ENCODE measurements at regions not wholly inside any gene's neighbourhood (a gene's known extent, or its start where the extent isn't known, plus 50 kb on each side); places are given as distances from the start of the nearest gene placed in this dataset.

DNA sequence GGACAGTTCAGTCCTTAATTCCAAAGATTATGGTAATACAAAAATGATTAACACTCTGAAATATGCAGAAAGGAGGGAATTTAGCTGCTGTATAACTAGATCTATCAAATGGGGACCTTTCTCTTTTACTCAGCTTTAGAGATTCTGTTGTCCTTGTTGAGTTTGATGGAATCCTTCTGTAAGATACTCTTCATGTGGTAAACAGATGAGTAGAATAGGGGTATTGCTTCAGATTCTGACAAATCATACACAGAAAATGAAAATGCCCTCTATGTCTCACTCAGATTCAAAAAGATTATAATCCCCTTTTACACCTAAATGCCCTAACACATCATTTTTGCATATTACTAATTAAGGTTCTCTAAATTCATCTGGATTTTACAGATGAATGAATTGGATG is 50.7 kb downstream of the ARHGAP35 start:
- no peak for DNase-seq

DNA sequence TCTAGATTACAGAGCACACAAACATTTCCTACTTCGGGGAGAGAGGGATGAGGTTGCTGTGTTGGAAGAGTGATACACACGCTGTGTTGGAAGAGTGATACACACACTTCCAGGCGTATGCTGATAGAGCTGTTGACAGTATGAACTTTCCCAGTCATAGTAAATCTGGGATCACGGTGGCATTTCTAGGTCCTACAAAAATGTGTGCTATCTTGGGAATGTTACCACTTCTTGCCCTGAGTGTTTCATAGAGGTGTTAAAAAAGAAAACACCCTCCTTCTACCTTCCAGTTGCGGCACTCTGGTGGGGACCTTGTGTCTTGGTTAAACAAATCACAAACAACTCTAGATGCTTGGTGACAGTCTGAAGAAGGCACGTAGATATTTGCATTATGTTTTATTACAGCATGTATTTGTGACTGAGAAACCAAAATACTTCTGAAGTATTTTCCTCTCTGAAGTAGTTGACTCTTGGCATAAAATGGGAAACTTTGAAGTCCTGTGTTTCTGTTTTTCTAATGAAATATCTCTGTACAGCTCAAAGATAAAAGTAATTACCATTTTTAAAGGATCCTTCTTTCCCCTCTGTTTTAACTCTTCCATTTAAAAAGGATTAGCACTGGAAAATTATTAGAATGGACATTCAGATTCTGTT is 52.5 kb downstream of the ARHGAP35 start:
- DNase-seq: no peak

DNA sequence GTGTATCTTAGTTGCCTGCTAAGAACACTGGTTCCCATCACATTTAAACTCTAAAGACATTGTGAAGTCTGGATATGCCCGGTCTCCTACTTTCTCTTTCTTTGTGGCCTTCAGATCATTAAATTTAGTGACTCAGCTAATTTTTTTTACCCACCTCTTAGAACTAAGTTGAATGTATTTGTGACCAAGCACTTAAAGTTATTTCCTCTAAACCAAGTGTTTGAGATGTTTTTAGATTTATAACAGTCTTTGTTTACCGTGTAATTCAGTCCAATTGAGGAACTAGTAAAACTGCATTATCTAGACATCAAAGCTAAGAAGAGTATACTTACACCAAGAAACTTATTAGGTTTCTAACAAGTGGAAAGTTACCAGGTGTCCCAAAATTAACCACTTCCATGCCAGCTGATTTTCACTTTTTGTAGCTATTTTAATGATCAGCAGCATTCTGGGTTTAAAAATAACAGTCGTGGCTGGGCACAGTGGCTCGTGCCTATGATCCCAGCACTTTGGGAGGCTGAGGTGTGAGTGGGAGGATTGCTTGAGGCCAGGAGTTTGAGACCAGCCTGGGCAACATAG is 53.1 kb downstream of the ARHGAP35 start:
- no peak for DNase-seq

GRCh38 chr19:46915386-46915785 is 54.6 kb downstream of the ARHGAP35 start:
- no peak for DNase-seq

GRCh38 chr19:46917002-46917401 is 56.2 kb downstream of the ARHGAP35 start:
- DNase-seq: no peak

GRCh38 chr19:46919324-46919723 is 58.5 kb downstream of the ARHGAP35 start:
- DNase-seq: no peak

- no peak for DNase-seq
These were observed 59.6 kb downstream of the ARHGAP35 start for GRCh38 chr19:46920362-46920761.

DNA sequence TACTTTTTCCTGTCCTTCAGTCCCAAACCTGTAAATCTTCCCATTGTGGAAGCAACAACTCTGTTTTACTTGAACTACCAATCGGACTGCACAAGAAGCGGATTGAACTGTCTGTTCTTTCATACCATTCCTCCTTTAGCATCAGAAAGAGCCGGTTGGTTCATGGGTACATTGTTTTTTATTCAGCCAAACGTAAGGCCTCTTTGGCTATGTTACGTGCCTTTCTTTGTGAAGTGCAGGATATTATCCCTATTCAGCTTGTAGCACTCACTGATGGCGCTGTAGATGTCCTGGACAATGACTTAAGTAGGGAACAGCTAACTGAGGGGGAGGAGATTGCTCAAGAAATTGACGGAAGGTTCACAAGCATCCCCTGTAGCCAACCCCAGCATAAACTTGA is 60.3 kb downstream of the ARHGAP35 start:
- no peak for DNase-seq

- DNase-seq: no peak
These were observed 61.7 kb downstream of the ARHGAP35 start for GRCh38 chr19:46922465-46922864.

GRCh38 chr19:46924874-46925547 is 64.2 kb downstream of the ARHGAP35 start:
- DNase-seq: no peak

GRCh38 chr19:46925548-46925950 is 64.8 kb downstream of the ARHGAP35 start:
- DNase-seq: no peak

- no peak for DNase-seq
These were observed 65.6 kb downstream of the ARHGAP35 start for GRCh38 chr19:46926170-46927071.

DNA sequence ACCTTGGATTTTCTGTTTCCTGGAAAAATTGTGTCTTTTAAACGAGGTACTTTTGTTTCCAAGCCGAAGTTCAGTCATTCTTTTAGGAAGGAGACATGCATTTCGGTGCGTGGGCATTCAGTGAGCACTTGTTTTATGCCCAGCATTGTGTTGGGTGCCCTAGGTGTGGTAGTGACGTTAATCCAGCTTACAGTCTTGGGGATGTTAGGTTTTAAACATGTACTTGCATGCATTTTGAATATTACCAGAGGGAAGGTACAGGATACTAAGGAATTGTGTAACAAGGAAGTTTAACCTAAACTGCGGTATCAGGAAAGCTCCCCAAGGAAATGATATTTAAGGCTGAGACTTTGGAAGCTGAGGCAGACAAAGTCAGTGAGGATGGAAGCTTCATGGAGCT is 66.3 kb downstream of the ARHGAP35 start:
- no peak for DNase-seq

DNA sequence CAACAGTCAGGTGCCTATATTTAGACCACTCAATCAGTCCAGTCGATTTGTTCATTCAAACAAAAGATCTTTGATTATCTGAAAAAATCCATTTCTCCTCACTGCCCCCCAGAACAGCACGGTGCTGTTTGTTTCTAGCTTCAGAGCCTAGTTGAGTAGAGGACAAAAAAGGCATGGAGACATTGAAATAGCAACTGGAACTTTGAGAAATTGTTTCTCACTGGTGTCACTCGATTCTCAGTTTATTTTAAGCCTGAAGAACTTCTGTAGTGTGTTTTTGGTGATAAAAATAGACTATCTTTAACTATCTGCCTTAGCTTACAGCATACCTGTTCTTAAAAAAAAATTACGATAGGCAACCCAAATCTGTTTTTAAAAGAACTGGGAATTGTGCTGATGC is 67.1 kb downstream of the ARHGAP35 start:
- DNase-seq: no peak

- DNase-seq: no peak
These were observed 68.2 kb downstream of the ARHGAP35 start for GRCh38 chr19:46928951-46929350.

DNA sequence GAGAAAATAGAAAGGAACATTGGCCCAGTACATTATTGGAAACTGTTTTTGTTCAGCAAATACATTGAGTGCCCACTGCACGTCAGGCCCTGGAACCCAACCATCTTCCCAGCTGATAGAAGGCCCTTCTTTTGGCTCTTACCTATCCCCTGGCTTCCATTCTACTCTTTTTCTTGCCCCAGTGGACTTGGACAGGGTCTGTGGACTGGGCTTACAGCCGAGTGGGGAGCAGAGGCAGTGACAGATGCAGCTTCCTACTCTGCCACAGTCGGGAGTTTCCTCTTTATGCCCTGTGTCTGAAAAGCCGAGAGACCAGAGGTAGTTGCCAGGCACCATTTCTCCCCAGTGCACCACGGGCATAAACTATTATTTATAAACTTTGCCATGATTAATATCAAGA is 70.4 kb downstream of the ARHGAP35 start:
- DNase-seq: no peak

DNA sequence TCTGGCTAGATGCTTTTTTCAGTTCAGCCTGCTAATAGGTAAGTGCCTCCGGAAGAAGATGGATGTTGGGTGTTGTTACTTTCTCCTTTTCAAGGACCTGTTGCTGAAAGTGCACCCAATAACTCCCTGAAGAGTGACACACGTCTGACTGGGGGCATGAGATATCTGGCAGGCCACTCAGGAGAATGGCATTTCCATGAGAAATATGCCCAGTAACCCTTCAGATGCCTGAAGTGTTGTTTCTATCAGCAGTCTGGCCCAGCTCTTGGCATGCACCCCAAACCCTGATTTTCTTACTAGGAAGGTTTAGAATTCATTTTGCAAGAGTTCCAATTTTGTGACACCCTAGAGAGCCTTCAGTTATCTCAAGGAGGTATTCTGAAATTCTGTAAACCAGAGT is 71.5 kb downstream of the ARHGAP35 start:
- no peak for DNase-seq

DNA sequence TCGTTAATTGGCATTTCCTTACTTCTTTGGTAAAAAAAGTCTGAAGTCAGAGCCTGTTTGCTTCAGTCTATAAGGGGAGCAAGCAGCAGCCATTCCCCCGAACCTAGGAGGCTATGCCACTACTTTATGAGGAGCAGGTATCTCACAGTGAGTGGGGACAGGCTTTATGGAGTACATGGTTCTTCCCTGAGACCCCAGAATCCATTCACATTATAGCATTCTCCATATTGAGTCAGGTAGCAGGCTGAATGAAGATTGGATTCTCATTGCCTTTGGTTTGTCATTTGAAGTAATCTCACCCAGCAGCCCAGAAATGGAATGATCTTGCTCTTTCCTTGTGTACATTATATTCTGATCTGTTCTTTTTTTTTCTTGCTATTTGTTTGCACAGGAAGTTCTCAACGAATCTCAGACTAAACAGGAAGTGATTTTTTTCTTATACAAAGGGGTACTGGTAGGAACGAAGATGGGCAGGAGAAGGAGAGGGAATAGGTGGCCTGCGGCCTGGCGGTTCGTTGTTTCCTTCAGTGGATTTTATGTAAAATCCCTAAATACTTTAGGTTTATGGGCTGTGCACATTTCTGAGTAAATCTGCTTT is 74.4 kb downstream of the ARHGAP35 start:
- DNase-seq: no peak

DNA sequence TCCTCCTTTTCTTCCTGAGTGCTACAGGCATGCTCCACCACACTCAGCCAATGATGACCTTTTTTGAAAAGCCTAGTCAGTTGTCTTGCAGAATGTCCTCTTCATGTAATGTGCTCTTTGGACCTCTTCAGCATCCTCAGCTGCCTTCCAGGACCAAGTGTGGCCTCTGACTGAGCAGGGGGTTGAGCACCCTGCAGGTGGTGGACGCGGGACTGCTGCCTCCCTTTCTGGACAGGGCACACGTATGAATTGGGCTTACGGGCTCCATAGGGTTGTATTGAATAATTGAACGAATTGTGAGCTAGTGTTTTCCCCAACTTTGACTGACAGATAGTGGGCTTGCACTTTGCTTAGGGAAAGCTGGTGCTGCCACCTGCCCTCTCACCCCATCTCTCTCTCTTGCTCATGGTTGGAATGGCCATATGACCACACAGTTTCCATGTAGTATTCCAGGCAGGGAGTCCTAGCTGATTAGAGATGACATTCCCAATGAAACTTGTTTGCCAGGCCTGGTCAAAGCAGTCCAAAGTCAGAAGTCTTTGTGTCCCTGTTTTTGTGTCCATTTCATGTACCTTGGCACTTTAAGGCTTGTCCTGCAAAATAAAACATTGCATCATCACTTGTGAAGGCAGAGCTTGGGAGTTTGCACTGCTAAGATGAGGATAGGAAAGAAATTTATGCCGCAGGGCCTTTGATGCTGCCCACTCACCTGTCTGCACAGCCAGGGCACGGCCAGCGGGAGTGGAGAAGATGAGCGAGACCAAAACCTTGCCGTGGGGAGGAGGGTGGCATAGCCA is 76.3 kb upstream of the NPAS1 start:
- DNase-seq: no peak

GRCh38 chr19:46944123-46944748 is 75.4 kb upstream of the NPAS1 start:
- DNase-seq: no peak

DNA sequence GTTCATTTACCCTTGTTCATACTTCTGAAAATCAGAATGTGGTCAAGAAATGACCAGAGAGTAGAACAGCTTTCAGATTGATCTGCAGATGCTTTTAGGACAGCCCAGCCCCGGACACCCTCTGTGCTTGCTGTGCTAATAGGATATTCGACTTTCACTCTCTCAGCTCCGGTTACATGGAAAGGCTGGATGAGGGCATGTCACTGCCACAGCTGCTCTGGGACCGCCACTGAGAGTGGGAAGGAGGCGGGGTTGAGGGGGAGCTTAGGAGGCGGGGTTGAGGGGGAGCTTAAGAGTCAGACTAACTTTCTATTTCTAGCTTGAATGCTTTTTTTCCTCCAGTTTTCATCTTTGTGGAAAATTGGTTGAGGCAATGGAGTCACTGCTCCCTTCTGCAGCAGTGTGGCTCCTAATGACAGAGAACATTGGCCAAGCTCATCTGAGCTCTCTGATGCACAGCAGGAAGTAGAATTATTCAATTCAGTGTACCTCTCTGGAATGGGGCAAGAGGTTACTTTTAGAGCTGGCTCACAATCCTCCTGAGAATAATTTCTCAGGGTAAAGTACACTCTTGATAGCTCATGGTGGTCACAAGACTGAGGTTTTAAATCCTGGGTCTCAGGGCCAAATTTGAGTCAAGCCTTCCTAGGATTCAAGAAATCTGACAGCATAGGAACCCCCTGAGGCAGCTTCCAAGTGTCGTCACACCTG is 74.6 kb upstream of the NPAS1 start:
- DNase-seq: peak; percentile 57

Measured in NCI-H146 (cell line).